Gastrocnemius medialis (tissue), 4 donors: ENCODE measurements at regions not wholly inside any gene's neighbourhood (a gene's known extent, or its start where the extent isn't known, plus 50 kb on each side); places are given as distances from the start of the nearest gene placed in this dataset.

Source experiments
- CTCF ChIP-seq, 5 experiments: fragments of 450-650 bp in 3 of 5; fragments of 200-600 bp in 2 of 5; sonication (generic) in 2 of 5; IDR thresholded peaks in 4 of 5; conservative IDR thresholded peaks in 1 of 5; 1 replicate in 4 of 5; 2 replicates in 1 of 5; pipeline ENCODE4 v1.5.1; 2016 to 2019; ENCODE audit warnings: antibody characterized with exemption in 5 of 5, mild to moderate bottlenecking in 3 of 5, moderate library complexity in 3 of 5
- POLR2A ChIP-seq, 2 donors: fragments of 450-650 bp; IDR thresholded peaks; one replicate each; pipeline ENCODE4 v1.6.1; 2017; ENCODE audit warnings: antibody characterized with exemption in 2 of 2, mild to moderate bottlenecking in 2 of 2, moderate library complexity in 2 of 2

- no peak for TF ChIP-seq CTCF (IDR thresholded peaks at IDR 0.05 in 4 of 5, conservative IDR thresholded peaks at IDR 0.05 in 1 of 5)
- no peak for TF ChIP-seq POLR2A (IDR thresholded peaks at IDR 0.05)
Observed at GRCh38 chrY:17184299-17184698, 695.7 kb downstream of the CDY2B start.
